ENCODE measurements at regions not wholly inside any gene's neighbourhood (a gene's known extent, or its start where the extent isn't known, plus 50 kb on each side); places are given as distances from the start of the nearest gene placed in this dataset.

DNA sequence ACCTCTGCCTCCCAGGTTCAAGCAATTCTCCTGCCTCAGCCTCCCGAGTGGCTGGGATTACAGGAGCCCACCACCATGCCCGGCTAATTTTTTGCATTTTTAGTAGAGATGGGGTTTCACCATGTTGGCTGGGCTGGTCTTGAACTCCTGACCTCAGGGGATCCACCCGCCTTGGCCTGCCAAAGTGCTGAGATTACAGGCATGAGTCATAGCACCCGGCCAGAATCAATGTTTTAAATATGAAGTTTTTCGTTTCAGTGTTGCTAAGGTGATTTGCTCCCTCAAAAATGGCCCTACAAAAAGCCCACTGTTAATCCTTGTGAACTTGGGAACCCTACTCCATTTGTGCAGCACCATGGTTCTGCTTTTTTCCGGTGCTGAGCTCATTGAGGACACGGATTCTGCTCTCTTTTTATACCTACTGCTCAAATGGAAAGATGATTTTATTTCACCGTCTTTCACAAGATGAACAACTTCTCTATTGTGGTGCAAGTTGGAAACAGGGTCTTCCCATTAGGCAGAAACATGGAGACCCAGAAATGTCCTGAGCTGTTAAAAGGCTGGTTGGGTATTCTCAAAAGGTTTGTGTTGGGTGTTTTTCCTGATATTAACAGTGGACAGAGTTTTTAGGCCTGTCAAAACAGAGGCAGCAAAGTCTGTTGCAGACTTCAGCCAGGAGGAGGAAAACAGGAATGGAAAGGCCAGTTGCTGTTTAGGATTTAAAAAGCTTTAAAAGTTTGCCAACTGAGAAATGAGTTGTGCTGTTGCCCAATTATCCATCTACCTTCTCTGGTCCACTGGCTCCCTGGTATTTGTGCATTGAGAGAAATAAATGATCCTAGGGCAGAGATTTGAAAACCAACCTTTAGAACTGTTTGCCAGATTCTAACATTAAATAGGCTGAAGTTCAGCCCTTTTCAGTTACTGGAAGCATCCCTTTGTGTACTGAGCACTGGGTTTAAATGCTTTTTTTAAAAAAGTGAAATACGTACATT lies 85.8 kb downstream of the ATP23 start:
- no peak for DNase-seq (ENCODE audit: low read depth, low spot score)

GRCh38 chr12:58028294-58028693 lies 86.9 kb downstream of the ATP23 start:
- no peak overlapping the region for H3K4me3 ChIP-seq (ENCODE audit: low read depth, low read length)
- ChIA-PET CTCF (no interaction called here), POLR2A (no interaction called here)
- H3K9me3 ChIP-seq (ENCODE audit: control insufficient read depth, insufficient read depth, low read length), result no peaks in the 10 kb centered on the region
- H3K27ac ChIP-seq (ENCODE audit: low read depth, low read length), result no peak overlapping the region
- no peak for TF ChIP-seq CTCF (IDR thresholded peaks at IDR 0.05; ENCODE audit: low read depth, low read length)
- DNase-seq (ENCODE audit: low read depth, low spot score), result no peak
- no peaks in the 10 kb centered on the region for H3K27me3 ChIP-seq (ENCODE audit: control insufficient read depth, insufficient read depth, low read length)

More for the DNA sequence above, 85.8 kb downstream of the ATP23 start:
- POLR2A ChIA-PET, result no interaction called here
- Histone ChIP-seq H3K9me3 (ENCODE audit: control insufficient read depth, insufficient read depth, low read length) (no peaks in the 10 kb centered on the region), H3K27ac (ENCODE audit: low read depth, low read length) (no peak overlapping the region), H3K4me3 (ENCODE audit: low read depth, low read length) (no peak overlapping the region), H3K27me3 (ENCODE audit: control insufficient read depth, insufficient read depth, low read length) (no peaks in the 10 kb centered on the region)
- CTCF ChIA-PET, result no interaction called here
- TF ChIP-seq CTCF (IDR thresholded peaks at IDR 0.05; ENCODE audit: low read depth, low read length), result no peak

DNA sequence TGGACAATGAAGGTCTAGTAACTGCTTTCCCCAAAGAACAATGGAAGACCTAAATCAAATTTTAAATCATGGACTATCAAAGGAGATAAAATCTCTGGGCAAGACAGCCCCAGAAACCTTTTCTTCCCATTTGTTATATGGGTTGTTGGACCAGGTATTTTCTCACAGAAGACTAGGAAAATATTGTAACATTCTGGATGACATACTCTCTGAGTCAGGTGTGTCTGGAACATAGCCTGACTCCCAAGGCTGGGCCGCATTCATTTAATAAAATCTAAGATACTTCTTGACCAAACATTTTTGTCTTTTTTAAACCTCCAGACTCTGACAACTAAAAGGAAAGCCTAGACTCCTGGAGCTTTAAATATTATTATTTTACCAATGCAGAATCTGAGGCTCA lies 87.9 kb downstream of the ATP23 start:
- Histone ChIP-seq H3K9me3 (ENCODE audit: control insufficient read depth, insufficient read depth, low read length) (no peaks in the 10 kb centered on the region), H3K27ac (ENCODE audit: low read depth, low read length) (no peak overlapping the region), H3K4me3 (ENCODE audit: low read depth, low read length) (no peak overlapping the region), H3K27me3 (ENCODE audit: control insufficient read depth, insufficient read depth, low read length) (no peaks in the 10 kb centered on the region)
- ChIA-PET CTCF (no interaction called here), POLR2A (no interaction called here)
- no peak for DNase-seq (ENCODE audit: low read depth, low spot score)
- TF ChIP-seq CTCF (IDR thresholded peaks at IDR 0.05; ENCODE audit: low read depth, low read length), result no peak

GRCh38 chr12:58030566-58031279 lies 89.4 kb downstream of the ATP23 start:
- Histone ChIP-seq H3K27ac (ENCODE audit: low read depth, low read length) (no peak overlapping the region), H3K9me3 (ENCODE audit: control insufficient read depth, insufficient read depth, low read length) (peaks cover 6% of the 10 kb centered on the region), H3K27me3 (ENCODE audit: control insufficient read depth, insufficient read depth, low read length) (no peaks in the 10 kb centered on the region), H3K4me3 (ENCODE audit: low read depth, low read length) (no peak overlapping the region)
- no peak for TF ChIP-seq CTCF (IDR thresholded peaks at IDR 0.05; ENCODE audit: low read depth, low read length)
- POLR2A ChIA-PET, result no interaction called here
- CTCF ChIA-PET, result no interaction called here
- DNase-seq (ENCODE audit: low read depth, low spot score), result no peak

GRCh38 chr12:58032156-58032555 lies 90.8 kb downstream of the ATP23 start:
- no peak overlapping the region for H3K27ac ChIP-seq (ENCODE audit: low read depth, low read length)
- no peak for TF ChIP-seq CTCF (IDR thresholded peaks at IDR 0.05; ENCODE audit: low read depth, low read length)
- H3K9me3 ChIP-seq (ENCODE audit: control insufficient read depth, insufficient read depth, low read length), result peaks cover 7% of the 10 kb centered on the region
- no peaks in the 10 kb centered on the region for H3K27me3 ChIP-seq (ENCODE audit: control insufficient read depth, insufficient read depth, low read length)
- H3K4me3 ChIP-seq (ENCODE audit: low read depth, low read length), result no peak overlapping the region
- ChIA-PET POLR2A (no interaction called here), CTCF (no interaction called here)
- no peak for DNase-seq (ENCODE audit: low read depth, low spot score)
